ENCODE measurements at regions not wholly inside any gene's neighbourhood (a gene's known extent, or its start where the extent isn't known, plus 50 kb on each side); places are given as distances from the start of the nearest gene placed in this dataset.

DNA sequence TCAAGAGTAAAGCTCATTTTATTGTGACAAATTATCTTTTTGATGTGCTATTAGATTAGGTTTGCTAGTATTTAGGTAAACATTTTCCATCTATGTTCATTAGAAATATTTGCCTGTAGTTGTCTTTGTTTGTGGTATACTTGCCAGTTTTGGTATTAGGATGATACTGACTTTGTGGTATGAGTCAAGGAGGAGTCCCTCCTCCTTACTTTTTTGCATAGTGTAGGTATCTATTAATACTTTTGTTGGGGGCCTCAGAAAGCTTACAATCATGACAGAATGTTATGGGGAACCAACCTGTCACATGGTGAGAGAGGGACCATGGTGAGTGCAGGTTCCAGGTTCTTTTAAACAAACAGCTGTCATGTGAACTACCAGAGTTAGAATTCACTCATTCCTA lies 102.1 kb downstream of the ZWINT start:
- TF ChIP-seq, protein P1, sequence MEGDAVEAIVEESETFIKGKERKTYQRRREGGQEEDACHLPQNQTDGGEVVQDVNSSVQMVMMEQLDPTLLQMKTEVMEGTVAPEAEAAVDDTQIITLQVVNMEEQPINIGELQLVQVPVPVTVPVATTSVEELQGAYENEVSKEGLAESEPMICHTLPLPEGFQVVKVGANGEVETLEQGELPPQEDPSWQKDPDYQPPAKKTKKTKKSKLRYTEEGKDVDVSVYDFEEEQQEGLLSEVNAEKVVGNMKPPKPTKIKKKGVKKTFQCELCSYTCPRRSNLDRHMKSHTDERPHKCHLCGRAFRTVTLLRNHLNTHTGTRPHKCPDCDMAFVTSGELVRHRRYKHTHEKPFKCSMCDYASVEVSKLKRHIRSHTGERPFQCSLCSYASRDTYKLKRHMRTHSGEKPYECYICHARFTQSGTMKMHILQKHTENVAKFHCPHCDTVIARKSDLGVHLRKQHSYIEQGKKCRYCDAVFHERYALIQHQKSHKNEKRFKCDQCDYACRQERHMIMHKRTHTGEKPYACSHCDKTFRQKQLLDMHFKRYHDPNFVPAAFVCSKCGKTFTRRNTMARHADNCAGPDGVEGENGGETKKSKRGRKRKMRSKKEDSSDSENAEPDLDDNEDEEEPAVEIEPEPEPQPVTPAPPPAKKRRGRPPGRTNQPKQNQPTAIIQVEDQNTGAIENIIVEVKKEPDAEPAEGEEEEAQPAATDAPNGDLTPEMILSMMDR (IDR thresholded peaks at IDR 0.05; ENCODE audit: borderline replicate concordance, extremely low read depth, low read length, poor library complexity, severe bottlenecking) = no peak
- TF ChIP-seq EZH2 (IDR thresholded peaks at IDR 0.05; ENCODE audit: borderline replicate concordance, low read depth, low read length, severe bottlenecking) = no peak

All from DND-41 (cell line).